Thyroid gland (tissue), 4 donors: ENCODE measurements at regions not wholly inside any gene's neighbourhood (a gene's known extent, or its start where the extent isn't known, plus 50 kb on each side); places are given as distances from the start of the nearest gene placed in this dataset.

Source experiments
- POLR2A ChIP-seq, 2 donors: fragments of 450-650 bp; IDR thresholded peaks; one replicate each; pipeline ENCODE4 v1.6.1; 2017; ENCODE audit warnings: antibody characterized with exemption in 2 of 2, mild to moderate bottlenecking in 2 of 2, moderate library complexity in 1 of 2
- TF ChIP-seq, protein P1 (sequence below), 6 experiments: fragments of 200-600 bp in 3 of 6; fragments of 450-650 bp in 3 of 6; sonication (generic) in 3 of 6; IDR thresholded peaks; one replicate each; pipeline ENCODE4 v1.5.1; 2016 to 2019; ENCODE audit warnings: antibody characterized with exemption in 6 of 6, mild to moderate bottlenecking in 2 of 6, inconsistent platforms in 1 of 6, moderate library complexity in 1 of 6

DNA sequence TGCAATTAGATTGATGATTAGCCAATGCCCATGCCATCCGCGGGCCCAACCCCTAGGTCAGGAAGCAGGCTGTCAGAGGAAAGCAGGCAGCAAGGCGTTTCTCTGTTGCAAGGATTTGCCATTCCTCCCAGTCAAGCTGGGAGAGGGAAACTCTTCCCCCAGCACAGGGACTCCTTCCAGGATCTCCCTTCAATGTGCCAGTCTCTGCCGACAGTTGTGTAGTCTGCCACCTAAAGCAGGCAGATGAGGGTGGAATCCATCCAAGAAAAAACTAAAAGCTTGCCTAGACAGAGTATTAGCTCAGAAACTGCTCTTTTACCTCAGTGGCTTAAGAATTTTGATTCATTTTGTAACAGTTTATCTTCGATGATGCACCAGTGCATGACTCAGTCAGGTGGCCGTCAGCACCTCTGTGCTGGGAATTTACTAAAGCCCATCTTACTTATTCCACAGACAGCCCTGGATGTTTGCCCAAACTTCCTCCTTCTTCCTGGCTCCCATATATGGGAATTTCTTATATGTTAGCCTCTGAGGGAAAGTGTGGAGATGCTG, 501.5 kb upstream of the THBS1 start:
- TF ChIP-seq, protein P1, sequence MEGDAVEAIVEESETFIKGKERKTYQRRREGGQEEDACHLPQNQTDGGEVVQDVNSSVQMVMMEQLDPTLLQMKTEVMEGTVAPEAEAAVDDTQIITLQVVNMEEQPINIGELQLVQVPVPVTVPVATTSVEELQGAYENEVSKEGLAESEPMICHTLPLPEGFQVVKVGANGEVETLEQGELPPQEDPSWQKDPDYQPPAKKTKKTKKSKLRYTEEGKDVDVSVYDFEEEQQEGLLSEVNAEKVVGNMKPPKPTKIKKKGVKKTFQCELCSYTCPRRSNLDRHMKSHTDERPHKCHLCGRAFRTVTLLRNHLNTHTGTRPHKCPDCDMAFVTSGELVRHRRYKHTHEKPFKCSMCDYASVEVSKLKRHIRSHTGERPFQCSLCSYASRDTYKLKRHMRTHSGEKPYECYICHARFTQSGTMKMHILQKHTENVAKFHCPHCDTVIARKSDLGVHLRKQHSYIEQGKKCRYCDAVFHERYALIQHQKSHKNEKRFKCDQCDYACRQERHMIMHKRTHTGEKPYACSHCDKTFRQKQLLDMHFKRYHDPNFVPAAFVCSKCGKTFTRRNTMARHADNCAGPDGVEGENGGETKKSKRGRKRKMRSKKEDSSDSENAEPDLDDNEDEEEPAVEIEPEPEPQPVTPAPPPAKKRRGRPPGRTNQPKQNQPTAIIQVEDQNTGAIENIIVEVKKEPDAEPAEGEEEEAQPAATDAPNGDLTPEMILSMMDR (IDR thresholded peaks at IDR 0.05): no peak
- TF ChIP-seq POLR2A (IDR thresholded peaks at IDR 0.05): no peak
